GM21447 (cell line): ENCODE measurements at regions not wholly inside any gene's neighbourhood (a gene's known extent, or its start where the extent isn't known, plus 50 kb on each side); places are given as distances from the start of the nearest gene placed in this dataset.
"Not testable (repeated sequence)": the region's sequence is repeated elsewhere in the genome, so short reads cannot be mapped to it uniquely, and the experiment has no call there.

Experiments used
- ATAC-seq: cut with Tn5 transposase; IDR thresholded peaks from one replicate; pipeline ENCODE4 v1.9.1; 2021; ENCODE audit not compliant: unreplicated experiment

GRCh38 chr2:58398406-58398805 lies 157.3 kb upstream of the FANCL start:
- ATAC-seq: no peak

GRCh38 chr2:58387701-58388100 lies 146.6 kb upstream of the FANCL start:
- ATAC-seq: no peak

- not testable (repeated sequence) for ATAC-seq
These were observed 145.8 kb upstream of the FANCL start for GRCh38 chr2:58386904-58387303.

GRCh38 chr2:58378152-58378551 lies 137.0 kb upstream of the FANCL start:
- ATAC-seq: no peak

- no peak for ATAC-seq
These were observed 136.1 kb upstream of the FANCL start for GRCh38 chr2:58377181-58377580.

- no peak for ATAC-seq
These were observed 135.5 kb upstream of the FANCL start for GRCh38 chr2:58376592-58376991.

GRCh38 chr2:58369594-58369993 lies 128.5 kb upstream of the FANCL start:
- no peak for ATAC-seq

- ATAC-seq: no peak
These were observed 123.0 kb upstream of the FANCL start for GRCh38 chr2:58364098-58364497.

- no peak for ATAC-seq
These were observed 116.9 kb upstream of the FANCL start for GRCh38 chr2:58358026-58358425.

GRCh38 chr2:58357521-58357920 lies 116.4 kb upstream of the FANCL start:
- no peak for ATAC-seq

GRCh38 chr2:58354230-58354629 lies 113.1 kb upstream of the FANCL start:
- no peak for ATAC-seq

GRCh38 chr2:58350484-58350883 lies 109.4 kb upstream of the FANCL start:
- ATAC-seq: peak; percentile 83

- no peak for ATAC-seq
These were observed 106.7 kb upstream of the FANCL start for GRCh38 chr2:58347810-58348209.

- ATAC-seq: no peak
These were observed 99.9 kb upstream of the FANCL start for GRCh38 chr2:58341047-58341446.

- no peak for ATAC-seq
These were observed 98.6 kb upstream of the FANCL start for GRCh38 chr2:58339548-58340243.

GRCh38 chr2:58336416-58336815 lies 95.3 kb upstream of the FANCL start:
- no peak for ATAC-seq

- no peak for ATAC-seq
These were observed 93.3 kb upstream of the FANCL start for GRCh38 chr2:58334414-58334813.

GRCh38 chr2:58325296-58325895 lies 84.3 kb upstream of the FANCL start:
- ATAC-seq: not testable (repeated sequence)

- ATAC-seq: no peak
These were observed 78.4 kb upstream of the FANCL start for GRCh38 chr2:58319481-58319880.

- not testable (repeated sequence) for ATAC-seq
These were observed 77.8 kb upstream of the FANCL start for GRCh38 chr2:58318949-58319348.

GRCh38 chr2:58313926-58314325 lies 72.8 kb upstream of the FANCL start:
- ATAC-seq: no peak

GRCh38 chr2:58308435-58308834 lies 67.3 kb upstream of the FANCL start:
- ATAC-seq: no peak

GRCh38 chr2:58304843-58305242 lies 63.7 kb upstream of the FANCL start:
- ATAC-seq: no peak
